ENCODE measurements at regions not wholly inside any gene's neighbourhood (a gene's known extent, or its start where the extent isn't known, plus 50 kb on each side); places are given as distances from the start of the nearest gene placed in this dataset.

DNA sequence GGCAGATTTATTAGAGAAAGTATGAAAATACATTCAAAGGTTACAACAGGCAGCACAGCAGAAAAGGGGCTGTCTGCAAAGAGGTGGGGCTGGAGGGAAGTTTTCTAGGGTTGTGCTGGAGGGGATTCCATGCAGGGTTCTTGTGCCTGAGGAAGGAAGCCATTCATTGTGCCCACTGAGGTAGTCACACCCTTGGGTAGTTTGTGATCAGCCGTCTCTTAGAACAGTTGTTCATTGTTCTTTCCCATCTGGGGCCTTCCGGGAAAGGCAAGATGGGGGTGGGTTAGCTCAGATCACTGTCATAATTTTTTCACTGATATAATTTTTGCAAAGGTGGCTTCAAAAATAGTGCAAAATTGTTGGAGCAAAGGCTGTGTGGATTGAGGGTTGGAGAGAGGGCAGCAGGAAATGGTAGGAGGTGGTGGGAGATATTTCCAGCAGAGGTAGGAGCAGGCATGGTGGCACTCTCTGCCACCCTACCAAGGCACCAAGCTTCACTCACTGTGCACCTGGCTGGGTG lies 80.5 kb upstream of the GPR6 start:
- TF ChIP-seq POLR2AphosphoS5 (IDR thresholded peaks at IDR 0.05): no peak
- no peak for TF ChIP-seq EP300 (IDR thresholded peaks at IDR 0.05)
- TF ChIP-seq CTCF (IDR thresholded peaks at IDR 0.05): no peak
